H1 (cell line): ENCODE measurements at regions not wholly inside any gene's neighbourhood (a gene's known extent, or its start where the extent isn't known, plus 50 kb on each side); places are given as distances from the start of the nearest gene placed in this dataset.

ENCODE experiments used
- CTCF ChIA-PET: fragments of 300-600 bp; sonication (Branson Sonifier 250); formaldehyde crosslinking; loops from one replicate; lab custom pipeline; 2021; ENCODE audit not compliant: partially characterized antibody; lab: Charles Lee
- POLR2A ChIA-PET: fragments of 300-600 bp; sonication (Branson Sonifier 250); formaldehyde crosslinking; loops from one replicate; lab custom pipeline; 2021; ENCODE audit warnings: inconsistent platforms; ENCODE audit not compliant: partially characterized antibody; lab: Charles Lee
- DNase-seq, 2 experiments: peaks; one replicate each; pipeline versions ENCODE4 v3.0.0 to v3.0.0-alpha.2; 2010 to 2022; ENCODE audit warnings: low spot score in 2 of 2, low read depth in 1 of 2, mixed read lengths in 1 of 2
- FAIRE-seq: peaks from 2 replicates; lab custom pipeline; 2011; peaks lifted over from hg19 to GRCh38; lab: Jason Lieb, UNC
- H2AFZ ChIP-seq: 2 replicates; pipeline ENCODE4 v1.8.1; 2012; ENCODE audit warnings: low read length, inconsistent platforms
- H2AK5ac ChIP-seq: 2 replicates; pipeline ENCODE4 v1.6.1; 2013; ENCODE audit warnings: low read depth, low read length
- H2BK120ac ChIP-seq: replicated peaks from 2 replicates; pipeline ENCODE3; 2013; ENCODE audit warnings: low read depth, low read length, inconsistent platforms
- H2BK12ac ChIP-seq: 2 replicates; pipeline ENCODE4 v1.6.1; 2013; ENCODE audit warnings: low read depth, low read length
- H2BK15ac ChIP-seq: 2 replicates; pipeline ENCODE4 v1.6.1; 2013; ENCODE audit warnings: low read length
- H2BK20ac ChIP-seq: 2 replicates; pipeline ENCODE4 v1.6.1; 2013; ENCODE audit warnings: low read length
- H2BK5ac ChIP-seq: 2 replicates; pipeline ENCODE4 v1.6.1; 2013; ENCODE audit warnings: low read depth, low read length
- H3K14ac ChIP-seq: 2 replicates; pipeline ENCODE4 v1.6.1; 2013; ENCODE audit warnings: inconsistent platforms; ENCODE audit not compliant: insufficient read length
- H3K18ac ChIP-seq: 2 replicates; pipeline ENCODE4 v1.6.1; 2013; ENCODE audit warnings: low read length; ENCODE audit errors: extremely low read depth
- H3K23ac ChIP-seq: 2 replicates; pipeline ENCODE4 v1.6.1; 2013; ENCODE audit warnings: inconsistent platforms; ENCODE audit not compliant: insufficient read length
- H3K23me2 ChIP-seq: 2 replicates; pipeline ENCODE4 v1.6.1; 2013; ENCODE audit warnings: low read depth, low read length
- H3K27ac ChIP-seq: 2 replicates; pipeline ENCODE4 v1.6.1; 2011; ENCODE audit warnings: low read depth, low read length, inconsistent platforms
- H3K27me3 ChIP-seq, 4 experiments: replicated peaks in 1 of 4; 1 replicate in 1 of 4; 2 replicates in 3 of 4; pipeline versions ENCODE4 v1.6.1 to v1.8.1; 2011 to 2013; ENCODE audit warnings: low read length in 3 of 4, mild to moderate bottlenecking in 3 of 4, inconsistent platforms in 2 of 4, mixed read lengths in 2 of 4, moderate library complexity in 1 of 4; ENCODE audit not compliant: control insufficient read depth in 3 of 4, insufficient read depth in 3 of 4; ENCODE audit errors: extremely low read depth in 1 of 4
- H3K36me3 ChIP-seq, 4 experiments: 2 replicates each; pipeline versions ENCODE4 v1.6.1 to v1.8.1; 2011 to 2013; ENCODE audit warnings: mild to moderate bottlenecking in 4 of 4, low read length in 3 of 4, moderate library complexity in 2 of 4, control low read depth in 1 of 4, inconsistent platforms in 1 of 4; ENCODE audit not compliant: insufficient read depth in 4 of 4, control insufficient read depth in 2 of 4
- H3K4ac ChIP-seq: replicated peaks from 2 replicates; pipeline ENCODE3; 2013; ENCODE audit warnings: low read length, low read depth, mixed read lengths, inconsistent platforms; ENCODE audit not compliant: insufficient read length
- H3K4me1 ChIP-seq, 4 experiments: replicated peaks in 1 of 4; 1 replicate in 1 of 4; 2 replicates in 3 of 4; pipeline versions ENCODE4 v1.6.1 to v1.8.1; 2011 to 2013; ENCODE audit warnings: low read length in 3 of 4, inconsistent platforms in 2 of 4, mixed read lengths in 1 of 4; ENCODE audit not compliant: insufficient read depth in 4 of 4, control insufficient read depth in 3 of 4
- H3K4me2 ChIP-seq, 2 experiments: 2 replicates each; pipeline versions ENCODE4 v1.6.1 to v1.8.1; 2011 to 2013; ENCODE audit warnings: low read depth in 2 of 2, low read length in 2 of 2, control low read depth in 1 of 2, inconsistent platforms in 1 of 2, mild to moderate bottlenecking in 1 of 2; ENCODE audit not compliant: insufficient read depth in 1 of 2
- H3K4me3 ChIP-seq, 4 experiments: fragments of 200-600, 300-600 bp in 1 of 4; sonication (generic), shearing (Covaris generic), sonication (Bioruptor Twin) in 1 of 4; 2 replicates each; pipeline versions ENCODE4 v1.5.1 to v1.8.1; 2011 to 2016; ENCODE audit warnings: low read length in 4 of 4, low read depth in 3 of 4, control low read depth in 2 of 4, inconsistent platforms in 2 of 4, mild to moderate bottlenecking in 2 of 4, mixed read lengths in 1 of 4, moderate library complexity in 1 of 4; ENCODE audit not compliant: insufficient read depth in 2 of 4; ENCODE audit errors: extremely low read depth in 1 of 4
- H3K56ac ChIP-seq: replicated peaks from 2 replicates; pipeline ENCODE3; 2013; ENCODE audit warnings: low read depth, mild to moderate bottlenecking, mixed read lengths, low read length, inconsistent platforms; ENCODE audit not compliant: insufficient read length
- H3K79me1 ChIP-seq: 2 replicates; pipeline ENCODE4 v1.6.1; 2013; ENCODE audit warnings: low read depth, low read length, control low read depth
- H3K79me2 ChIP-seq, 2 experiments: 2 replicates each; pipeline versions ENCODE4 v1.6.1 to v1.8.1; 2012 to 2013; ENCODE audit warnings: low read length in 2 of 2, mild to moderate bottlenecking in 2 of 2, inconsistent platforms in 1 of 2; ENCODE audit not compliant: insufficient read depth in 2 of 2, control insufficient read depth in 1 of 2
- H3K9ac ChIP-seq, 4 experiments: replicated peaks in 1 of 4; 1 replicate in 1 of 4; 2 replicates in 3 of 4; pipeline versions ENCODE4 v1.6.1 to v1.8.1; 2011 to 2013; ENCODE audit warnings: low read depth in 3 of 4, low read length in 3 of 4, control low read depth in 2 of 4, mild to moderate bottlenecking in 2 of 4, moderate library complexity in 2 of 4, inconsistent platforms in 1 of 4; ENCODE audit errors: extremely low read depth in 1 of 4
- H3K9me3 ChIP-seq, 2 experiments: 2 replicates each; pipeline versions ENCODE4 v1.6.1 to v1.8.1; 2012 to 2013; ENCODE audit warnings: mild to moderate bottlenecking in 2 of 2, moderate library complexity in 2 of 2, control low read depth in 1 of 2, inconsistent platforms in 1 of 2, low read depth in 1 of 2, low read length in 1 of 2, mixed read lengths in 1 of 2; ENCODE audit not compliant: insufficient read depth in 2 of 2
- H4K20me1 ChIP-seq, 2 experiments: replicated peaks in 1 of 2; 2 replicates each; pipeline versions ENCODE3 to v1.8.1; 2011 to 2013; ENCODE audit warnings: inconsistent platforms in 2 of 2, low read length in 2 of 2, mild to moderate bottlenecking in 1 of 2; ENCODE audit not compliant: insufficient read depth in 2 of 2, control insufficient read depth in 1 of 2
- H4K5ac ChIP-seq: 2 replicates; pipeline ENCODE4 v1.6.1; 2013; ENCODE audit warnings: low read length, low read depth, mixed read lengths, inconsistent platforms; ENCODE audit not compliant: insufficient read length
- H4K8ac ChIP-seq: 2 replicates; pipeline ENCODE4 v1.8.0; 2013; ENCODE audit warnings: mild to moderate bottlenecking, moderate library complexity, low read length, inconsistent platforms; ENCODE audit not compliant: insufficient read depth; ENCODE audit errors: extremely low read depth
- H4K91ac ChIP-seq: replicated peaks from 2 replicates; pipeline ENCODE3; 2013; ENCODE audit warnings: low read length, mixed read lengths, inconsistent platforms; ENCODE audit not compliant: insufficient read length
- CEBPB ChIP-seq: IDR thresholded peaks from 2 replicates; pipeline ENCODE4 v1.6.1; 2012; ENCODE audit warnings: low read depth, low read length
- CHD1 ChIP-seq: IDR thresholded peaks from 2 replicates; pipeline ENCODE4 v1.6.1; 2012; ENCODE audit warnings: low read depth, low read length, improper control_type of control experiment
- MAFK ChIP-seq: IDR thresholded peaks from 2 replicates; pipeline ENCODE4 v1.6.1; 2012; ENCODE audit warnings: low read depth, mild to moderate bottlenecking, improper control_type of control experiment, low read length
- PHF8 ChIP-seq: fragments of 200-600 bp; sonication (generic); conservative IDR thresholded peaks from 2 replicates; pipeline ENCODE4 v1.7.1; 2012; ENCODE audit warnings: low read depth, mild to moderate bottlenecking, inconsistent platforms, low read length, moderate library complexity
- RAD21 ChIP-seq, 2 experiments: IDR thresholded peaks in 1 of 2; conservative IDR thresholded peaks in 1 of 2; 2 replicates each; pipeline ENCODE4 v1.6.1; 2011; ENCODE audit warnings: low read depth in 2 of 2, low read length in 2 of 2, improper control_type of control experiment in 1 of 2, inconsistent platforms in 1 of 2, mild to moderate bottlenecking in 1 of 2, moderate library complexity in 1 of 2
- RBBP5 ChIP-seq: IDR thresholded peaks from 2 replicates; pipeline ENCODE4 v1.7.1; 2012; ENCODE audit warnings: low read depth, mild to moderate bottlenecking, inconsistent platforms, low read length, moderate library complexity, borderline replicate concordance
- RNF2 ChIP-seq: fragments of 200-900, 300-1000 bp; sonication (generic); IDR thresholded peaks from 2 replicates; pipeline ENCODE4 v1.7.1; 2016; ENCODE audit warnings: borderline replicate concordance, low read depth, mild to moderate bottlenecking, antibody characterized with exemption, low read length; ENCODE audit not compliant: poor library complexity, severe bottlenecking; ENCODE audit errors: missing control alignments
- SAP30 ChIP-seq: fragments of 300-600 bp; sonication (generic); IDR thresholded peaks from 2 replicates; pipeline ENCODE4 v1.7.1; 2012; ENCODE audit warnings: low read length, moderate library complexity, mild to moderate bottlenecking, inconsistent platforms; ENCODE audit not compliant: insufficient read depth, insufficient replicate concordance
- SIN3A ChIP-seq, 2 experiments: IDR thresholded peaks in 1 of 2; conservative IDR thresholded peaks in 1 of 2; 2 replicates each; pipeline ENCODE4 v1.6.1; 2011 to 2012; ENCODE audit warnings: low read length in 2 of 2, improper control_type of control experiment in 1 of 2, low read depth in 1 of 2, mild to moderate bottlenecking in 1 of 2
- SP2 ChIP-seq: IDR thresholded peaks from 2 replicates; pipeline ENCODE4 v1.6.1; 2012; ENCODE audit warnings: mild to moderate bottlenecking, low read length, inconsistent platforms
- SUZ12 ChIP-seq: fragments of 200-600 bp; sonication (generic); IDR thresholded peaks from 2 replicates; pipeline ENCODE4 v1.6.1; 2012; ENCODE audit warnings: mild to moderate bottlenecking, inconsistent platforms, low read length, moderate library complexity, mixed read lengths
- TBP ChIP-seq: IDR thresholded peaks from 2 replicates; pipeline ENCODE4 v1.6.1; 2011; ENCODE audit warnings: low read depth, low read length, improper control_type of control experiment
- WGBS, 2 experiments: shearing (Covaris generic) in 1 of 2; methylation state at CpG; one replicate each; pipeline versions ENCODE4 v1.1.6 to v1.1.7; 2013 to 2015; ENCODE audit warnings: low lambda C conversion rate in 2 of 2, mixed read lengths in 2 of 2, inconsistent platforms in 1 of 2, low coverage in 1 of 2, missing lambda C conversion rate in 1 of 2; ENCODE audit not compliant: insufficient replicate concordance in 2 of 2, insufficient coverage in 1 of 2, insufficient read length in 1 of 2; ENCODE audit errors: extremely low coverage in 1 of 2, missing lambda C conversion rate in 1 of 2; 5-methylcytosine and 5-hydroxymethylcytosine counted together
- TF ChIP-seq, protein P1 (sequence below): IDR thresholded peaks from 2 replicates; pipeline ENCODE4 v1.6.1; 2011; ENCODE audit warnings: low read depth, mild to moderate bottlenecking, low read length; ENCODE audit not compliant: insufficient read depth

DNA sequence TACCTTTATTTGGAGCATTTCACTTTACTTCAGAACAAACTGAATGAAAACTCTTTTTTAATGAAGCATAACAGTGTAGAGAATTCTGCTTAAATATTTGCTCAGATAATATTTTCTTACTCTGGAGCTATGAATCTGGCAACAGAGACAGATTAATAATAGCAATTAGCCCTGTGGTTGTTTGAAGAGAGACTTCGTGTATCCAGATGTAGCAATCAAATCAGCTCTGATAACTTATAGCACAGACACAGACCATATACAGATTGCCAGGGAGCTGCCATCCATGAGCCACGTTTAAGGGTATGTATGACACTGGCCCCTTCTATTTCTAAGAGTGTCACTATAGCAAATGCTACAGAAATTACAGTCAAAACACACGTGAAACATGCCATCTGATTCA is 146.6 kb downstream of the EXOC5 start:
- Histone ChIP-seq H4K5ac (no peak overlapping the region), H3K4me1 (no peaks in the 10 kb centered on the region), H4K8ac (no peak overlapping the region), H3K27me3 (no peaks in the 10 kb centered on the region), H3K56ac (no peak overlapping the region), H3K23me2 (no peaks in the 10 kb centered on the region), H3K9me3 (no peaks in the 10 kb centered on the region), H3K36me3 (no peaks in the 10 kb centered on the region), H3K14ac (no peak overlapping the region), H2BK20ac (no peak overlapping the region), H2AFZ (0 out of 2 replicates have a peak overlapping the region, but pooled peaks have one; percentile 20), H3K4ac (no peak overlapping the region), H3K79me1 (no peaks in the 10 kb centered on the region), H4K91ac (no peak overlapping the region), H3K79me2 (no peaks in the 10 kb centered on the region), H4K20me1 (no peaks in the 10 kb centered on the region), H3K23ac (no peak overlapping the region), H3K9ac (no peak overlapping the region), H2BK120ac (no peak overlapping the region), H3K18ac (no peak overlapping the region), H2BK5ac (no peak overlapping the region), H2AK5ac (no peak overlapping the region), H3K4me3 (no peak overlapping the region), H2BK15ac (no peak overlapping the region), H3K4me2 (no peak overlapping the region), H2BK12ac (no peak overlapping the region), H3K27ac (no peak overlapping the region)
- FAIRE-seq: no peak
- 78% methylated on average over 3 of the region's 3 CpGs; no CpG with 5 or more reads in 1 of the 2 experiments for WGBS, 2 experiments
- CTCF ChIA-PET: interaction anchor here (1.0 to 1.1 kb wide), 2 partner anchors 9 to 16 kb away, joined by 3 to 5 read pairs; no protein-coding TSS in a partner anchor
- no peak for DNase-seq
- POLR2A ChIA-PET: no interaction called here
- TF ChIP-seq SUZ12: no peak
- TF ChIP-seq TBP: no peak
- TF ChIP-seq RAD21 (IDR thresholded peaks at IDR 0.05 in 1 of 2, conservative IDR thresholded peaks at IDR 0.05 in 1 of 2; ENCODE audit: low read depth in 2 of 2, low read length in 2 of 2): no peak
- no peak for TF ChIP-seq RBBP5
- no peak for TF ChIP-seq MAFK
- no peak for TF ChIP-seq CEBPB
- TF ChIP-seq SP2: no peak
- TF ChIP-seq SIN3A (conservative IDR thresholded peaks at IDR 0.05 in 1 of 2, IDR thresholded peaks at IDR 0.05 in 1 of 2; ENCODE audit: low read depth in 1 of 2, low read length in 2 of 2): no peak
- no peak for TF ChIP-seq SAP30
- TF ChIP-seq, protein P1, sequence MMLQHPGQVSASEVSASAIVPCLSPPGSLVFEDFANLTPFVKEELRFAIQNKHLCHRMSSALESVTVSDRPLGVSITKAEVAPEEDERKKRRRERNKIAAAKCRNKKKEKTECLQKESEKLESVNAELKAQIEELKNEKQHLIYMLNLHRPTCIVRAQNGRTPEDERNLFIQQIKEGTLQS: no peak
- no peak for TF ChIP-seq CHD1
- no peak for TF ChIP-seq PHF8
- TF ChIP-seq RNF2: no peak
